B cell (primary cell): ENCODE measurements at regions not wholly inside any gene's neighbourhood (a gene's known extent, or its start where the extent isn't known, plus 50 kb on each side); places are given as distances from the start of the nearest gene placed in this dataset.

Experiments used
- ATAC-seq: fragments of 200-7000 bp; cut with Tn5 transposase; one replicate; pipeline ENCODE4 v1.10.0; 2021; ENCODE audit warnings: low read depth, mild to moderate bottlenecking, moderate number of reproducible peaks, moderate library complexity
- CTCF ChIA-PET: fragments of 350-600 bp; sonication (Branson Sonifier 250); formaldehyde crosslinking; loops from one replicate; lab custom pipeline; 2021; ENCODE audit warnings: antibody characterized with exemption, inconsistent platforms; lab: Charles Lee
- POLR2A ChIA-PET: fragments of 350-600 bp; sonication (Branson Sonifier 250); formaldehyde crosslinking; loops from one replicate; lab custom pipeline; 2021; ENCODE audit warnings: antibody characterized with exemption; lab: Charles Lee
- DNase-seq: peaks from one replicate; pipeline ENCODE4 v3.0.0; 2013
- H2AFZ ChIP-seq: 2 replicates; pipeline ENCODE4 v1.6.1; 2012; ENCODE audit warnings: mild to moderate bottlenecking, low read depth, low read length; ENCODE audit not compliant: insufficient read depth, poor library complexity, severe bottlenecking
- H3K27ac ChIP-seq, 2 donors: 1 replicate in 1 of 2; 2 replicates in 1 of 2; pipeline ENCODE4 v1.5.1; 2012 to 2013; ENCODE audit warnings: low read length in 2 of 2, mild to moderate bottlenecking in 2 of 2, moderate library complexity in 1 of 2
- H3K27me3 ChIP-seq, 4 experiments: fragments of 200-600 bp in 1 of 4; sonication (generic) in 1 of 4; replicated peaks in 1 of 4; 1 replicate in 2 of 4; 2 replicates in 2 of 4; pipeline versions ENCODE4 v1.6.1 to v1.7.0; 2013 to 2016; ENCODE audit warnings: low read length in 3 of 4, mild to moderate bottlenecking in 2 of 4, mixed read lengths in 1 of 4, moderate library complexity in 1 of 4; ENCODE audit not compliant: insufficient read depth in 4 of 4, control insufficient read depth in 3 of 4; ENCODE audit errors: control extremely low read depth in 1 of 4
- H3K36me3 ChIP-seq, 2 experiments: replicated peaks in 1 of 2; 1 replicate in 1 of 2; 2 replicates in 1 of 2; pipeline versions ENCODE4 v1.6.1 to v1.7.1; 2013; ENCODE audit warnings: low read length in 1 of 2; ENCODE audit not compliant: insufficient read depth in 2 of 2, control insufficient read depth in 1 of 2; ENCODE audit errors: control extremely low read depth in 1 of 2, extremely low read depth in 1 of 2
- H3K4me1 ChIP-seq, 2 donors: fragments of 200-600 bp in 1 of 2; sonication (generic) in 1 of 2; 1 replicate in 1 of 2; 2 replicates in 1 of 2; pipeline versions ENCODE4 v1.5.1 to v1.6.1; 2013 to 2017; ENCODE audit warnings: low read length in 2 of 2; ENCODE audit not compliant: control insufficient read depth in 2 of 2, insufficient read depth in 2 of 2
- H3K4me2 ChIP-seq: replicated peaks from 2 replicates; pipeline ENCODE3; 2012; ENCODE audit warnings: mild to moderate bottlenecking, low read depth, low read length; ENCODE audit not compliant: poor library complexity, severe bottlenecking
- H3K4me3 ChIP-seq, 5 experiments: fragments of 200-600 bp in 1 of 5; sonication (generic) in 1 of 5; 1 replicate in 3 of 5; 2 replicates in 2 of 5; pipeline versions ENCODE4 v1.5.1 to v1.7.0; 2011 to 2016; ENCODE audit warnings: low read length in 4 of 5, mild to moderate bottlenecking in 4 of 5, low read depth in 2 of 5, control low read depth in 1 of 5, moderate library complexity in 1 of 5; ENCODE audit not compliant: insufficient read depth in 1 of 5; ENCODE audit errors: control extremely low read depth in 1 of 5, extremely low read depth in 1 of 5
- H3K79me2 ChIP-seq: fragments of 200-600 bp; sonication (generic); one replicate; pipeline ENCODE4 v1.6.0; 2016; ENCODE audit warnings: low read length; ENCODE audit not compliant: control insufficient read depth, insufficient read depth
- H3K9ac ChIP-seq: fragments of 200-600 bp; sonication (generic); 2 replicates; pipeline ENCODE4 v1.6.1; 2017; ENCODE audit warnings: mild to moderate bottlenecking, low read length, moderate library complexity
- H3K9me3 ChIP-seq, 3 donors: one replicate each; pipeline versions ENCODE4 v1.6.1 to v1.7.1; 2013; ENCODE audit warnings: low read length in 2 of 3; ENCODE audit not compliant: control insufficient read depth in 2 of 3, insufficient read depth in 1 of 3; ENCODE audit errors: control extremely low read depth in 1 of 3
- H4K20me1 ChIP-seq: 2 replicates; pipeline ENCODE4 v1.6.0; 2012; ENCODE audit warnings: mild to moderate bottlenecking, low read length; ENCODE audit not compliant: insufficient read depth, control insufficient read depth, poor library complexity, severe bottlenecking
- H3K27ac Mint-ChIP-seq: one replicate; pipeline ENCODE4 v1.8.0; 2021; ENCODE audit warnings: mixed read lengths
- H3K27me3 Mint-ChIP-seq: one replicate; pipeline ENCODE4 v1.8.0; 2021; ENCODE audit warnings: mixed read lengths
- H3K4me1 Mint-ChIP-seq: one replicate; pipeline ENCODE4 v1.8.0; 2021; ENCODE audit warnings: mixed read lengths
- H3K4me3 Mint-ChIP-seq: one replicate; pipeline ENCODE4 v1.8.0; 2021; ENCODE audit warnings: mixed read lengths
- H3K9me3 Mint-ChIP-seq: one replicate; pipeline ENCODE4 v1.8.0; 2022; ENCODE audit warnings: mixed read lengths; ENCODE audit not compliant: insufficient read depth
- EZH2 ChIP-seq: IDR thresholded peaks from 2 replicates; pipeline ENCODE4 v1.6.1; 2012; ENCODE audit warnings: borderline replicate concordance, low read depth, mild to moderate bottlenecking, moderate library complexity, low read length; ENCODE audit not compliant: insufficient read depth, poor library complexity, severe bottlenecking
- WGBS: methylation state at CpG from one replicate; pipeline ENCODE4 v1.1.5; 2013; ENCODE audit warnings: missing lambda C conversion rate; ENCODE audit not compliant: insufficient coverage; 5-methylcytosine and 5-hydroxymethylcytosine counted together
- intact Hi-C: fragments of 100-400 bp; cut with micrococcal nuclease; formaldehyde crosslinking; loops from one replicate; pipeline ENCODE4 v1.10.0; 2022
- TF ChIP-seq, protein P1 (sequence below): fragments of 200-600 bp; IDR thresholded peaks from one replicate; pipeline ENCODE4 v1.8.0; 2022; ENCODE audit warnings: antibody characterized with exemption, mild to moderate bottlenecking

- Histone ChIP-seq H3K4me3 (no peak overlapping the region), H3K4me2 (no peak overlapping the region), H3K79me2 (no peaks in the 10 kb centered on the region), H3K27me3 (no peaks in the 10 kb centered on the region), H4K20me1 (no peaks in the 10 kb centered on the region), H3K36me3 (no peaks in the 10 kb centered on the region), H3K27ac (no peak overlapping the region), H3K9me3 (no peaks in the 10 kb centered on the region), H3K4me1 (no peaks in the 10 kb centered on the region), H2AFZ (no peak overlapping the region), H3K9ac (no peak overlapping the region)
- ChIA-PET POLR2A (no interaction called here), CTCF (no interaction called here)
- intact Hi-C loops, result no loop called here
- H3K4me1 Mint-ChIP-seq, result no peaks in the 10 kb centered on the region
- no peak overlapping the region for H3K4me3 Mint-ChIP-seq
- no peak for TF ChIP-seq EZH2
- TF ChIP-seq, protein P1, sequence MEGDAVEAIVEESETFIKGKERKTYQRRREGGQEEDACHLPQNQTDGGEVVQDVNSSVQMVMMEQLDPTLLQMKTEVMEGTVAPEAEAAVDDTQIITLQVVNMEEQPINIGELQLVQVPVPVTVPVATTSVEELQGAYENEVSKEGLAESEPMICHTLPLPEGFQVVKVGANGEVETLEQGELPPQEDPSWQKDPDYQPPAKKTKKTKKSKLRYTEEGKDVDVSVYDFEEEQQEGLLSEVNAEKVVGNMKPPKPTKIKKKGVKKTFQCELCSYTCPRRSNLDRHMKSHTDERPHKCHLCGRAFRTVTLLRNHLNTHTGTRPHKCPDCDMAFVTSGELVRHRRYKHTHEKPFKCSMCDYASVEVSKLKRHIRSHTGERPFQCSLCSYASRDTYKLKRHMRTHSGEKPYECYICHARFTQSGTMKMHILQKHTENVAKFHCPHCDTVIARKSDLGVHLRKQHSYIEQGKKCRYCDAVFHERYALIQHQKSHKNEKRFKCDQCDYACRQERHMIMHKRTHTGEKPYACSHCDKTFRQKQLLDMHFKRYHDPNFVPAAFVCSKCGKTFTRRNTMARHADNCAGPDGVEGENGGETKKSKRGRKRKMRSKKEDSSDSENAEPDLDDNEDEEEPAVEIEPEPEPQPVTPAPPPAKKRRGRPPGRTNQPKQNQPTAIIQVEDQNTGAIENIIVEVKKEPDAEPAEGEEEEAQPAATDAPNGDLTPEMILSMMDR, result no peak
- no peak overlapping the region for H3K27ac Mint-ChIP-seq
- no CpG with 5 or more reads among the region's 3 CpGs for WGBS
- no peaks in the 10 kb centered on the region for H3K9me3 Mint-ChIP-seq
- no peaks in the 10 kb centered on the region for H3K27me3 Mint-ChIP-seq
- no peak for DNase-seq
- ATAC-seq, result no peak
These were observed 382.5 kb downstream of the CAAP1 start for GRCh38 chr9:26510137-26510536.

DNA sequence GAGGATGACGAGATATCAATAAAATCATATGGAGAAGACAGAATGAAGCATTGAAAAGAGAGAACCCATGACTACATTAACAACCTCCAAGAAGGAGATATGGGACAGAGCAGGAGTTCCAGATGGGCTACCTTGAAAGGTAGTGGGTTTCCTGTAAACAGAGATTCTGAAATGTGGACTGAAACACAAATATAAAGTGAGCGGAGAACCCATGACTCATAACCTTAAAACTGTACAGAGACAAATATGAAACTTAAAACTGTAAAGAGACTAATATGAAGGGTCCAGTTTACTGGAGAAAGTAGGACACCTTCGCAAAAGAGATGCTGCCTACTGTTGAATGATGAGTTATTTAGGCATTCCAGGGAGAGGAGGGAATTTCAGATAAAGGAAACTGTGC, 383.7 kb downstream of the CAAP1 start:
- Histone ChIP-seq H3K79me2 (no peaks in the 10 kb centered on the region), H4K20me1 (no peaks in the 10 kb centered on the region), H3K4me3 (no peak overlapping the region), H3K4me2 (no peak overlapping the region), H3K36me3 (no peaks in the 10 kb centered on the region), H3K9me3 (no peaks in the 10 kb centered on the region), H3K27ac (no peak overlapping the region), H3K9ac (no peak overlapping the region), H3K4me1 (no peaks in the 10 kb centered on the region), H3K27me3 (no peaks in the 10 kb centered on the region), H2AFZ (no peak overlapping the region)
- DNase-seq (no peak), ATAC-seq (no peak)
- no peak for TF ChIP-seq EZH2
- ChIA-PET POLR2A (no interaction called here), CTCF (no interaction called here)
- Mint-ChIP-seq H3K27me3 (no peaks in the 10 kb centered on the region), H3K4me1 (no peaks in the 10 kb centered on the region), H3K4me3 (no peak overlapping the region), H3K9me3 (no peaks in the 10 kb centered on the region), H3K27ac (no peak overlapping the region)
- WGBS, result no CpG with 5 or more reads among the region's 3 CpGs
- intact Hi-C loops, result no loop called here
